Endothelial cell (in vitro differentiated cells): ENCODE measurements at regions not wholly inside any gene's neighbourhood (a gene's known extent, or its start where the extent isn't known, plus 50 kb on each side); places are given as distances from the start of the nearest gene placed in this dataset.
A peak's percentile ranks its signal among the peaks of the same experiment; 100 is the strongest.

Experiments used
- DNase-seq: peaks from one replicate; pipeline ENCODE4 v3.0.0; 2021; ENCODE audit warnings: low spot score
- H3K27ac Mint-ChIP-seq: one replicate; pipeline ENCODE4 v1.8.0; 2021; ENCODE audit warnings: mixed read lengths, inconsistent platforms; ENCODE audit not compliant: unreplicated experiment
- H3K27me3 Mint-ChIP-seq: one replicate; pipeline ENCODE4 v1.8.0; 2021; ENCODE audit warnings: mild to moderate bottlenecking, moderate library complexity, mixed read lengths, inconsistent platforms; ENCODE audit not compliant: unreplicated experiment
- H3K36me3 Mint-ChIP-seq: one replicate; pipeline ENCODE4 v1.8.0; 2021; ENCODE audit warnings: mild to moderate bottlenecking, low read depth, mixed read lengths, inconsistent platforms; ENCODE audit not compliant: unreplicated experiment
- H3K4me1 Mint-ChIP-seq: one replicate; pipeline ENCODE4 v1.8.0; 2021; ENCODE audit warnings: mild to moderate bottlenecking, mixed read lengths, inconsistent platforms; ENCODE audit not compliant: unreplicated experiment
- H3K4me3 Mint-ChIP-seq: one replicate; pipeline ENCODE4 v1.8.0; 2021; ENCODE audit warnings: mild to moderate bottlenecking, mixed read lengths, inconsistent platforms; ENCODE audit not compliant: unreplicated experiment
- H3K9me3 Mint-ChIP-seq: one replicate; pipeline ENCODE4 v1.8.0; 2021; ENCODE audit warnings: mixed read lengths, inconsistent platforms; ENCODE audit not compliant: unreplicated experiment
- CTCF ChIP-seq: fragments of 200-600 bp; sonication (generic); IDR thresholded peaks from one replicate; pipeline ENCODE4 v1.5.0; 2021; ENCODE audit warnings: antibody characterized with exemption; ENCODE audit not compliant: unreplicated experiment

- Mint-ChIP-seq H3K27me3 (no peaks in the 10 kb centered on the region), H3K4me3 (no peak overlapping the region), H3K9me3 (no peaks in the 10 kb centered on the region), H3K36me3 (no peaks in the 10 kb centered on the region), H3K4me1 (no peaks in the 10 kb centered on the region), H3K27ac (no peak overlapping the region)
- TF ChIP-seq CTCF, result no peak
- no peak for DNase-seq
Observed at GRCh38 chr15:81625896-81626295, 251.9 kb upstream of the TMC3 start.

GRCh38 chr15:81619002-81619401, 245.0 kb upstream of the TMC3 start:
- Mint-ChIP-seq H3K4me1 (no peaks in the 10 kb centered on the region), H3K9me3 (peaks cover 3% of the 10 kb centered on the region), H3K27me3 (no peaks in the 10 kb centered on the region), H3K27ac (no peak overlapping the region), H3K4me3 (no peak overlapping the region), H3K36me3 (no peaks in the 10 kb centered on the region)
- TF ChIP-seq CTCF, result no peak
- no peak for DNase-seq

GRCh38 chr15:81612631-81613030, 238.6 kb upstream of the TMC3 start:
- H3K9me3 Mint-ChIP-seq, result no peaks in the 10 kb centered on the region
- H3K4me3 Mint-ChIP-seq, result no peak overlapping the region
- peaks cover 1% of the 10 kb centered on the region for H3K27me3 Mint-ChIP-seq
- peaks cover 36% of the 10 kb centered on the region for H3K4me1 Mint-ChIP-seq
- H3K36me3 Mint-ChIP-seq, result no peaks in the 10 kb centered on the region
- DNase-seq, result no peak
- H3K27ac Mint-ChIP-seq, result no peak overlapping the region
- TF ChIP-seq CTCF, result no peak

GRCh38 chr15:81611679-81612078, 237.7 kb upstream of the TMC3 start:
- Mint-ChIP-seq H3K4me1 (peaks cover 42% of the 10 kb centered on the region), H3K27me3 (peaks cover 1% of the 10 kb centered on the region), H3K4me3 (no peak overlapping the region), H3K36me3 (no peaks in the 10 kb centered on the region), H3K27ac (no peak overlapping the region), H3K9me3 (no peaks in the 10 kb centered on the region)
- DNase-seq, result no peak
- TF ChIP-seq CTCF, result no peak

- Mint-ChIP-seq H3K4me3 (no peak overlapping the region), H3K27ac (peak overlapping the region; percentile 76)
Observed at GRCh38 chr15:81608309-81608829, 234.4 kb upstream of the TMC3 start.

More at GRCh38 chr15:81608309-81608829, 234.4 kb upstream of the TMC3 start:
- H3K27me3 Mint-ChIP-seq, result peaks cover 1% of the 10 kb centered on the region
- no peak for DNase-seq
- H3K4me1 Mint-ChIP-seq, result peaks cover 42% of the 10 kb centered on the region
- peaks cover 5% of the 10 kb centered on the region for H3K36me3 Mint-ChIP-seq
- TF ChIP-seq CTCF, result no peak
- H3K9me3 Mint-ChIP-seq, result no peaks in the 10 kb centered on the region
